HG03196 (cell line): ENCODE measurements at regions not wholly inside any gene's neighbourhood (a gene's known extent, or its start where the extent isn't known, plus 50 kb on each side); places are given as distances from the start of the nearest gene placed in this dataset.
"Not testable (repeated sequence)": the region's sequence is repeated elsewhere in the genome, so short reads cannot be mapped to it uniquely, and the experiment has no call there.

ENCODE experiments used
- ATAC-seq: cut with Tn5 transposase; IDR thresholded peaks from one replicate; pipeline ENCODE4 v1.9.1; 2021; ENCODE audit not compliant: unreplicated experiment

GRCh38 chr5:112570708-112571444, 151.8 kb upstream of the EPB41L4A start:
- ATAC-seq: no peak

GRCh38 chr5:112573441-112573840, 154.4 kb upstream of the EPB41L4A start:
- no peak for ATAC-seq

- no peak for ATAC-seq
These were observed 155.5 kb upstream of the EPB41L4A start for GRCh38 chr5:112574536-112574935.

- no peak for ATAC-seq
These were observed 157.3 kb upstream of the EPB41L4A start for GRCh38 chr5:112576298-112576925.

- ATAC-seq: no peak
These were observed 158.0 kb upstream of the APC start for GRCh38 chr5:112579599-112580170.

- no peak for ATAC-seq
These were observed 155.8 kb upstream of the APC start for GRCh38 chr5:112581811-112582320.

GRCh38 chr5:112583166-112583565, 154.5 kb upstream of the APC start:
- no peak for ATAC-seq

GRCh38 chr5:112584781-112585180, 152.9 kb upstream of the APC start:
- ATAC-seq: no peak

- ATAC-seq: no peak
These were observed 151.1 kb upstream of the APC start for GRCh38 chr5:112586596-112587062.

- ATAC-seq: not testable (repeated sequence)
These were observed 146.8 kb upstream of the APC start for GRCh38 chr5:112590858-112591257.

GRCh38 chr5:112594095-112594850, 143.4 kb upstream of the APC start:
- ATAC-seq: no peak

- ATAC-seq: no peak
These were observed 142.7 kb upstream of the APC start for GRCh38 chr5:112594941-112595340.

- ATAC-seq: no peak
These were observed 139.9 kb upstream of the APC start for GRCh38 chr5:112597831-112598230.

GRCh38 chr5:112600510-112600909, 137.2 kb upstream of the APC start:
- not testable (repeated sequence) for ATAC-seq

GRCh38 chr5:112604732-112605630, 132.7 kb upstream of the APC start:
- peak; percentile 62 for ATAC-seq

- ATAC-seq: no peak
These were observed 128.7 kb upstream of the APC start for GRCh38 chr5:112608975-112609374.

GRCh38 chr5:112612663-112613062, 125.0 kb upstream of the APC start:
- ATAC-seq: no peak

- no peak for ATAC-seq
These were observed 123.4 kb upstream of the APC start for GRCh38 chr5:112614285-112614684.

- no peak for ATAC-seq
These were observed 122.7 kb upstream of the APC start for GRCh38 chr5:112614986-112615385.

- ATAC-seq: no peak
These were observed 120.7 kb upstream of the APC start for GRCh38 chr5:112616812-112617547.
